22Rv1 (cell line): ENCODE measurements at regions not wholly inside any gene's neighbourhood (a gene's known extent, or its start where the extent isn't known, plus 50 kb on each side); places are given as distances from the start of the nearest gene placed in this dataset.
"Not testable (repeated sequence)": the region's sequence is repeated elsewhere in the genome, so short reads cannot be mapped to it uniquely, and the experiment has no call there.

Source experiments
- H3K27ac ChIP-seq: fragments of 450-650 bp; 2 replicates; pipeline ENCODE4 v1.5.1; 2017
- ZFX ChIP-seq: fragments of 450-650 bp; IDR thresholded peaks from 2 replicates; pipeline ENCODE4 v1.6.1; 2017; ENCODE audit warnings: antibody characterized with exemption, borderline replicate concordance
- TF ChIP-seq, protein P1 (sequence below): fragments of 450-650 bp; IDR thresholded peaks from 2 replicates; pipeline ENCODE4 v1.5.1; 2017; ENCODE audit warnings: mild to moderate bottlenecking

DNA sequence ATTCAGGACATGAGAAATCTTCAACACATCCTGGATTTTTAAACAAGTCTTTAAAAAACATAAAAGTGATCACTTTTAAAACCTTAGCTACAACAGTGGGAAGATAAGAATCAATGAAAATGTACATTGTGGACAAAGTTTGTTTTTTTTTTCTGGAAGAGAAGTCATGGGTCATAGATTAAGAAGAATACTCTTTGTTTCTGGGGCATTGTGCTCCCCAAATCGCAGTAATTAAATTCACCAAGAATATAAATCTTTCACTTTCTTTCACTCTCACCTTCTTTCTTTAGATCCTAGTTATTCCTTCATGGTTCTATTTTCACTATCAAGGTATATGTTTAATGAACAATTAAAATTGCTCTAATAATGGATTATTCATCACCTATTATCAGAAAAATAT, 132.6 kb upstream of the PGR start:
- no peak for TF ChIP-seq ZFX
- TF ChIP-seq, protein P1, sequence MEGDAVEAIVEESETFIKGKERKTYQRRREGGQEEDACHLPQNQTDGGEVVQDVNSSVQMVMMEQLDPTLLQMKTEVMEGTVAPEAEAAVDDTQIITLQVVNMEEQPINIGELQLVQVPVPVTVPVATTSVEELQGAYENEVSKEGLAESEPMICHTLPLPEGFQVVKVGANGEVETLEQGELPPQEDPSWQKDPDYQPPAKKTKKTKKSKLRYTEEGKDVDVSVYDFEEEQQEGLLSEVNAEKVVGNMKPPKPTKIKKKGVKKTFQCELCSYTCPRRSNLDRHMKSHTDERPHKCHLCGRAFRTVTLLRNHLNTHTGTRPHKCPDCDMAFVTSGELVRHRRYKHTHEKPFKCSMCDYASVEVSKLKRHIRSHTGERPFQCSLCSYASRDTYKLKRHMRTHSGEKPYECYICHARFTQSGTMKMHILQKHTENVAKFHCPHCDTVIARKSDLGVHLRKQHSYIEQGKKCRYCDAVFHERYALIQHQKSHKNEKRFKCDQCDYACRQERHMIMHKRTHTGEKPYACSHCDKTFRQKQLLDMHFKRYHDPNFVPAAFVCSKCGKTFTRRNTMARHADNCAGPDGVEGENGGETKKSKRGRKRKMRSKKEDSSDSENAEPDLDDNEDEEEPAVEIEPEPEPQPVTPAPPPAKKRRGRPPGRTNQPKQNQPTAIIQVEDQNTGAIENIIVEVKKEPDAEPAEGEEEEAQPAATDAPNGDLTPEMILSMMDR: no peak
- no peak overlapping the region for H3K27ac ChIP-seq

- H3K27ac ChIP-seq: no peak overlapping the region
- TF ChIP-seq ZFX: no peak
- TF ChIP-seq, protein P1: no peak
These were observed 125.4 kb upstream of the PGR start for GRCh38 chr11:101255036-101255435.

GRCh38 chr11:101254037-101254436, 124.4 kb upstream of the PGR start:
- TF ChIP-seq, protein P1: no peak
- no peak for TF ChIP-seq ZFX
- no peak overlapping the region for H3K27ac ChIP-seq

DNA sequence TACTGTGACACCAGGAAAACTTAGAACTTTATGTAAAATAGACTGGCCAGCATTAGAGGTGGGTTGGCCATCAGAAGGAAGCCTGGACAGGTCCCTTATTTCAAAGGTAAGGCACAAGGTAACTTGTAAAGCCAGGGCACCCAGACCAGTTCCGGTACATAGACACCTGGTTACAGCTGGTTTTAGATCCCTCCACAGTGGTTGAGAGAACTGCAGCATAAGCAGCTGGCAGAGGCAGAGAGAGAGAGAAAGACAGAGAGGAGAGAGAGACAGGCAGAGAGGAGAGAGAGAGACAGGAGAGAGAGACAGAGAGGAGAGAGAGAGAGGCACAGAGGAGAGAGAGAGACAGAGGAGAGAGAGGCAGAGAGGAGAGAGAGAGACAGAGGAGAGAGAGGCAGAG, 116.0 kb upstream of the PGR start:
- not testable (repeated sequence) for H3K27ac ChIP-seq

- H3K27ac ChIP-seq: not testable (repeated sequence)
These were observed 115.5 kb upstream of the PGR start for GRCh38 chr11:101245081-101245480.

DNA sequence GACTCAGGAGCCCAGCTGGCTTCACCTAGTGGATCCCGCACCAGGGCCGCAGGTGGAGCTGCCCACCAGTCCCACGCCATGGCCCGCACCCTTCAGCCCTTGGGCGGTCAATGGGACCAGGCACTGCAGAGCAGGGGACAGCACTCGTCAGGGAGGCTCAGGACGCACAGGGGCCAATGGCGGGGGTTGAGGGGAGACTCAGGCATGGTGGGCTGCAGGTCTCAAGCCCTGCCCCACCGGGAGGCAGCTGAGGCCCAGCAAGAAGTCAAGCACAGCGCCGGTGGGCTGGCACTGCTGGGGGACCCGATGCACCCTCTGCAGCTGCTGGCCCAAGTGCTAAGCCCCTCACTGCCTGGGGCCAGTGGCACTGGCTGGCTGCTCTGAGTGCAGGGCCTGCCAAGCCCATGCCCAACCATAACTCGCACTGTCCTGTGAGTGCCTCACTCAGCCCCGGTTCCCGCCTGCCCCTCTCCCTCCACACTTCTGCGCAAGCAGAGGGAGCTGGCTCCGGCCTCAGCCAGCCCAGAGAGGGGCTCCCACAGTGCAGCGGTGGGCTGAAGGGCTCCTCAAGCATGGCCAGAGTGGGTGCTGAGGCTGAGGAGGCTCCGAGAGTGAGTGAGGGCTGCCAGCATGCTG, 111.7 kb upstream of the PGR start:
- no peak for TF ChIP-seq ZFX
- TF ChIP-seq, protein P1: no peak
- no peak overlapping the region for H3K27ac ChIP-seq

DNA sequence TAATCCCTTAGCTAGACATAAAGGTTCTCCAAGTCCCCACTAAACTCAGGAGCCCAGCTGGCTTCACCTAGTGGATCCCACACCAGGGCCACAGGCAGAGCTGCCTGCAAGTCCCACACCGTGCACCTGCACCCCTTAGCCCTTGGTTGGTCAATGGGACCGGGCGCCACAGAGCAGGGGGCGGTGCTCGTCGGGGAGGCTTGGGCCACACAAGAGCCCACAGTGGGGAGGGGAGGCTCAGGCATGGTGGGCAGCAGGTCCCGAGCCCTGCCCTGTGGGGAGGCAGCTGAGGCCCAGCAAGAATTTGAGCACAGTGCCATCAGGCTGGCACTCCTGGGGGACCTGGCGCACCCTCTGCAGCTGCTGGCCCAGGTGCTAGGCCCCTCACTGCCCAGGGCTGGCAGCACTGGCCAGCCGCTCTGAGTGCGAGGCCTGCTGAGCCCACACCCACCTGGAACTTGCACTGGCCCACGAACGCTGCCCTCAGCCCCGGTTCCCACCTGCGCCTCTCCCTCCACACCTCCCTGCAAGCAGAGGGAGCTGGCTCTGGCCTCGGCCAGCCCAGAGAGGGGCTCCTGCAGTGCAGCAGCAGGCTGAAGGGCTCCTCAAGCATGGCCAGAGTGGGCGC, 101.7 kb upstream of the PGR start:
- H3K27ac ChIP-seq: not testable (repeated sequence)

- no peak for TF ChIP-seq ZFX
- TF ChIP-seq, protein P1: no peak
- no peak overlapping the region for H3K27ac ChIP-seq
These were observed 97.0 kb upstream of the PGR start for GRCh38 chr11:101226617-101227016.

DNA sequence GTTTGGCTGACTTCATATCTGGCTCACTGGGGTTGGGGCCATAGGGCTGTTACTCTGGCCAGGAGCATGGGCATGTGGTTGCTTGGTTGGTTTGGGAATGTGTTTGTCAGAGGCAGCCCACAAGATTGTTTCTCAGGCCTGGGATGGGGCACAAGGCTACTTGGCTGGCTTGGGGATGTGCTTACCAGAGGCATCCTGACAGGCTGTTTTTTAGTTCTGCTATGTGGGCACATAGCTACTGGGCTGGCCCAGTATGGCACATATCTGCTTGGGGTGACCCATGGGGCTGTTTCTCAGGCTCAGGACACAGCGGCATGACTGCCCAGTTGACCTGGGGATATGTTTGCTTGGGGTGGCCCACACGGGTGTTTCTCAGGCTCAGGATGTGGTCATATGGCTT, 94.6 kb upstream of the PGR start:
- no peak overlapping the region for H3K27ac ChIP-seq
- no peak for TF ChIP-seq ZFX
- TF ChIP-seq, protein P1: no peak

- not testable (repeated sequence) for H3K27ac ChIP-seq
These were observed 88.5 kb upstream of the PGR start for GRCh38 chr11:101218091-101218490.

DNA sequence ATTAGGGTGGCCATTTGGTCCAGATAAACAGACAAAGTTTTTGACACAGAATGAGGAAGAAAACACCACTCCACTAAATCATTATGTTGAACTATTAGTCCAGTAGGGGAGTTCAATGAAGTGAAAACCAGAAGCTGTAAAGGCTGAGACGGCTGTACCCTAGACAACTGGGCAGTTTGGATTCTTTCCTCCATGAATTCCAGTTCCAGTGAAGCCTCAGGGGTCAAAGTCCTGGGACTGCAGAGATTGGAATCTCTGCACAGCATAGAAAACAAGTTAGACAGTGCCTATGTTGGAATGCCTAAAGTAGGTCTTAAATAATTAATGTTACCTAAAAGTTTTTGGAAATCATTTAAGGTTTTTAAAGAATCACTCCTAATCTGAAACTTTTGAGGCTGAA, 86.5 kb upstream of the PGR start:
- not testable (repeated sequence) for H3K27ac ChIP-seq
